Skeletal muscle satellite cell (primary cell): ENCODE measurements at regions not wholly inside any gene's neighbourhood (a gene's known extent, or its start where the extent isn't known, plus 50 kb on each side); places are given as distances from the start of the nearest gene placed in this dataset.

ENCODE experiments used
- H3K27me3 ChIP-seq: 2 replicates; pipeline ENCODE4 v1.7.0; 2013; ENCODE audit warnings: low read length; ENCODE audit not compliant: control insufficient read depth, insufficient read depth
- H3K36me3 ChIP-seq: 2 replicates; pipeline ENCODE4 v1.7.0; 2013; ENCODE audit warnings: mild to moderate bottlenecking, control low read depth, low read length; ENCODE audit not compliant: insufficient read depth
- H3K4me1 ChIP-seq: 2 replicates; pipeline ENCODE4 v1.7.0; 2013; ENCODE audit warnings: low read length; ENCODE audit not compliant: control insufficient read depth, insufficient read depth
- H3K4me2 ChIP-seq: 2 replicates; pipeline ENCODE4 v1.7.0; 2013; ENCODE audit warnings: mild to moderate bottlenecking, low read length
- H3K4me3 ChIP-seq: 2 replicates; pipeline ENCODE4 v1.7.0; 2013; ENCODE audit warnings: low read length
- H3K9ac ChIP-seq: 2 replicates; pipeline ENCODE4 v1.7.0; 2013; ENCODE audit warnings: mild to moderate bottlenecking, low read depth, low read length, moderate library complexity
- H3K9me3 ChIP-seq: replicated peaks from 2 replicates; pipeline ENCODE4 v1.7.0; 2013; ENCODE audit warnings: mild to moderate bottlenecking, control low read depth, low read length

DNA sequence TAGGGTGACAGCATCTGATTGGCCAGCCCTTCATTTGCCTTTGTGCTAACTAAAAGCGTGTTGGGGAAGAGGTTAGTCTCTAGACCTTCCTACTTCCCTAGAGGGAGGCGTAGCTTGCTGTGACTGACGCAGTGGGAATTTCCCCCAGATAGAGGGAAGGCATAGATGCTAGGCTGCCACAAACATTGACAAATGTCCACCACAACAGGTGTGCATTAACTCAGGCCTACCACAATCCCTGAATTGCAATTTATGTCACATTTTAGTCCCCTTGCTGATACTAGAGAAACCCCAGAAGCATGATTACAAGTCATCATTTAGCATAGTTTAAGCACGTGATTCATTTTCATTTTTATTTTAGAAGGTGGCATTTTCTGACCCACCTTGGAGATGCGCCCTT lies 76.3 kb upstream of the WSB1 start:
- Histone ChIP-seq H3K4me2 (no peak overlapping the region), H3K4me3 (no peak overlapping the region), H3K27me3 (no peaks in the 10 kb centered on the region), H3K4me1 (no peaks in the 10 kb centered on the region), H3K9me3 (no peaks in the 10 kb centered on the region), H3K36me3 (no peaks in the 10 kb centered on the region), H3K9ac (no peak overlapping the region)

DNA sequence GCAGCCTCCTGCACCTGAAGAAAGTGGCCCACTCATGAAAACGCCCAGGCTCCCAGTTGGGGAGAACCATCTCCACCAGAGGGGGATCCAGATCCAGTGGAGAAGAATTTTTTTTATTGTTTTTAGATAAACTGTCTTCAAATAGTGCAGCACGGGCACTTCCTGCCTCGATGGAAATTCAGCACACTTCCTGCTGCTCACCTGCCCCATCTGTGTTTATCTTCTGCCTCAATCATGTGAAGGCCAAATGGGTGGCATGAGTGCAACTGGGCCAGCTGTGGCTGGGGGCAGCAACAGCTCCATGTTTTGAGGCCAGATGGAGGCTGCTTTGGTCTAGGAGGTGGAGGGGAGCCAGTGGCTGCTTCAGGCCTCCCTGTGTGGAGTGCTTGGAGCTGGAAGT lies 75.9 kb upstream of the WSB1 start:
- Histone ChIP-seq H3K27me3 (no peaks in the 10 kb centered on the region), H3K4me2 (no peak overlapping the region), H3K9me3 (no peaks in the 10 kb centered on the region), H3K4me1 (no peaks in the 10 kb centered on the region), H3K36me3 (no peaks in the 10 kb centered on the region), H3K9ac (no peak overlapping the region), H3K4me3 (no peak overlapping the region)

DNA sequence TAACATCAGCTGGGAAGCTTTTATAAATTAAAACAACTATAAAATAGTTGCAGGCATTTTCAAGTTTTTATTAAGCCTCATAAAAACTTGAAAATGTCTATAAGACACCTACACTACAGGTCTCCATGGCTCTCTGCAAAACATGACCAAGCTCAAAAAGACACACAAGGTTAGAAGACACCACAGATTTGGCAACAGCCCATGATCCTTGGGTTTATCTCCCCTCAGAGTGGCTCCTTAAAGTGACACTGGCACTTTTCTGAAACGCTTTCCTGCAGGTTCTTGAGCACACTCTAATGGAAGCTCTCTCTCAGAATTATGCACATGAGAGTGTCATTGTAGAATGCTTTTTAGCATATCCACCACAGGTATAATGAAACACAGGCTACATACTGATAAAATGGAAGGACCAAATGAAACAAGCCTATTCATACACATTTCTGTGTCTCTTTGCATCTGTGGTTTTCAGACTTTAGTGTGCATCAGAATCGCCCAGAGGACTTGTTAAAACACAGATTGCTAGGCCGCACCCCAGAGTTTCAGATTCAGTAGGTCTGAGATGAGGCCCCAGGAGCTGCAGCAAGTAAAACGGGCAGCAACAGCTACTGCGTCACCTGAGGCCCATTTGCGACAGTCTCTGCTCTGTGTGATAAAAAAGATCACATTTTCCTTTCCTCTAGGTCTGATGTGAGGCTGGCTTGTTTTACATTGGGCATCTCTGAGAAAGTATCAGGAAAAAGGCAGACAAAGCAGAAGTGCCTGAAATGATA lies 75.0 kb upstream of the WSB1 start:
- H3K4me2 ChIP-seq: no peak overlapping the region
- no peaks in the 10 kb centered on the region for H3K27me3 ChIP-seq
- H3K9ac ChIP-seq: no peak overlapping the region
- H3K36me3 ChIP-seq: no peaks in the 10 kb centered on the region
- H3K4me3 ChIP-seq: no peak overlapping the region
- H3K9me3 ChIP-seq: no peaks in the 10 kb centered on the region
- H3K4me1 ChIP-seq: no peaks in the 10 kb centered on the region

DNA sequence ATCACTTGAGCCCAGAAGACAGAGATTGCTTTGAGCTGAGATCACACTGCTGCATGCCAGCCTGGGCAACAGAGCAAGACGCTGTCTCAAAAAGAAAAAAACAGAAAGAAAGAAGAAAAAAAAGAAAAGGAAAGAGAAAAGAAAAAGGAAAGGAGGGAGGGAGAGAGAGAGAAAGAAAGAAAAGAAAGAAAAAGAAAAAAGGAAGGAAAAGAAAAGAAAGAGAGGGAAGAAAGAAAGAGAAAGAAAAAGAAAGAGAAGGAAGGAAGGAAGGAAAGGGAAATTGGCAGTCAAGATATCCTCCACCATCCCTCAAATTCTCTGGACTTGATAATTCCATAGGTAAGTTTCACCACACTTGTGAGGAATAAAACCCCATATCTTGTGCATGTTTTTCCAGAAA lies 71.4 kb upstream of the WSB1 start:
- no peaks in the 10 kb centered on the region for H3K27me3 ChIP-seq
- H3K9me3 ChIP-seq: no peaks in the 10 kb centered on the region
- H3K4me1 ChIP-seq: peaks cover 11% of the 10 kb centered on the region
- H3K36me3 ChIP-seq: no peaks in the 10 kb centered on the region
- no peak overlapping the region for H3K9ac ChIP-seq
- H3K4me3 ChIP-seq: no peak overlapping the region
- H3K4me2 ChIP-seq: no peak overlapping the region

GRCh38 chr17:27224526-27225315 lies 69.2 kb upstream of the WSB1 start:
- no peak overlapping the region for H3K9ac ChIP-seq
- no peak overlapping the region for H3K4me2 ChIP-seq
- H3K27me3 ChIP-seq: no peaks in the 10 kb centered on the region
- H3K36me3 ChIP-seq: no peaks in the 10 kb centered on the region
- no peak overlapping the region for H3K4me3 ChIP-seq
- H3K9me3 ChIP-seq: no peaks in the 10 kb centered on the region
- H3K4me1 ChIP-seq: peaks cover 11% of the 10 kb centered on the region

- H3K4me1 ChIP-seq: peaks cover 11% of the 10 kb centered on the region
- H3K4me2 ChIP-seq: no peak overlapping the region
- no peak overlapping the region for H3K9ac ChIP-seq
- H3K9me3 ChIP-seq: no peaks in the 10 kb centered on the region
- no peaks in the 10 kb centered on the region for H3K27me3 ChIP-seq
- H3K36me3 ChIP-seq: no peaks in the 10 kb centered on the region
- H3K4me3 ChIP-seq: no peak overlapping the region
Measured at GRCh38 chr17:27226611-27227230, 67.2 kb upstream of the WSB1 start.

DNA sequence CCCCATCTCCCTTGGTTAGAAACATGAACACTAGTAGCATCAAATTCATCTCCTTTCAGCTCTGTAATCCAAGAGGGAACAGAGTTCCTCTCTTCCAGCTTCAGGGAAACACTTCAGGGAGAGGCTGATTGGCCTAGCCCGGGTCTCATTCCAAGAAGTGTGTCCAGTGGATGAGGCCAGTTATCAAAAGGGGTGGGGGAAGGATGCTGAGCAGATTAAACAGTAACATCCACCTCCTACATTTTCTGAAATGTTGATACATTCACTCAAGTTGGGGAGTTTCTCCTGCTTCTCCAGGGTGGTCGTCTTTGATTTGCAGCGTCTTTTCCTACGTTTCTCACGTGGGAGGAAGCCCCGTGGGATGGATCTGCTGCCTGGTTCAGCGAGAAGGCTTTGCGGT lies 62.9 kb upstream of the WSB1 start:
- no peak overlapping the region for H3K4me3 ChIP-seq
- no peak overlapping the region for H3K4me2 ChIP-seq
- no peaks in the 10 kb centered on the region for H3K9me3 ChIP-seq
- H3K9ac ChIP-seq: no peak overlapping the region
- peaks cover 9% of the 10 kb centered on the region for H3K4me1 ChIP-seq
- peaks cover 4% of the 10 kb centered on the region for H3K27me3 ChIP-seq
- H3K36me3 ChIP-seq: no peaks in the 10 kb centered on the region

- no peak overlapping the region for H3K4me2 ChIP-seq
- no peaks in the 10 kb centered on the region for H3K36me3 ChIP-seq
- no peaks in the 10 kb centered on the region for H3K9me3 ChIP-seq
- no peaks in the 10 kb centered on the region for H3K4me1 ChIP-seq
- no peak overlapping the region for H3K4me3 ChIP-seq
- H3K27me3 ChIP-seq: peaks cover 4% of the 10 kb centered on the region
- H3K9ac ChIP-seq: no peak overlapping the region
Measured at GRCh38 chr17:27232328-27232727, 61.6 kb upstream of the WSB1 start.

- H3K9me3 ChIP-seq: no peaks in the 10 kb centered on the region
- no peak overlapping the region for H3K4me2 ChIP-seq
- no peak overlapping the region for H3K9ac ChIP-seq
- H3K4me1 ChIP-seq: no peaks in the 10 kb centered on the region
- no peak overlapping the region for H3K4me3 ChIP-seq
- H3K27me3 ChIP-seq: peaks cover 4% of the 10 kb centered on the region
- no peaks in the 10 kb centered on the region for H3K36me3 ChIP-seq
Measured at GRCh38 chr17:27233059-27233458, 60.9 kb upstream of the WSB1 start.

- Histone ChIP-seq H3K4me2 (no peak overlapping the region), H3K36me3 (no peaks in the 10 kb centered on the region), H3K27me3 (peaks cover 4% of the 10 kb centered on the region), H3K4me3 (no peak overlapping the region), H3K4me1 (no peaks in the 10 kb centered on the region), H3K9me3 (no peaks in the 10 kb centered on the region), H3K9ac (no peak overlapping the region)
Measured at GRCh38 chr17:27233776-27234175, 60.1 kb upstream of the WSB1 start.

DNA sequence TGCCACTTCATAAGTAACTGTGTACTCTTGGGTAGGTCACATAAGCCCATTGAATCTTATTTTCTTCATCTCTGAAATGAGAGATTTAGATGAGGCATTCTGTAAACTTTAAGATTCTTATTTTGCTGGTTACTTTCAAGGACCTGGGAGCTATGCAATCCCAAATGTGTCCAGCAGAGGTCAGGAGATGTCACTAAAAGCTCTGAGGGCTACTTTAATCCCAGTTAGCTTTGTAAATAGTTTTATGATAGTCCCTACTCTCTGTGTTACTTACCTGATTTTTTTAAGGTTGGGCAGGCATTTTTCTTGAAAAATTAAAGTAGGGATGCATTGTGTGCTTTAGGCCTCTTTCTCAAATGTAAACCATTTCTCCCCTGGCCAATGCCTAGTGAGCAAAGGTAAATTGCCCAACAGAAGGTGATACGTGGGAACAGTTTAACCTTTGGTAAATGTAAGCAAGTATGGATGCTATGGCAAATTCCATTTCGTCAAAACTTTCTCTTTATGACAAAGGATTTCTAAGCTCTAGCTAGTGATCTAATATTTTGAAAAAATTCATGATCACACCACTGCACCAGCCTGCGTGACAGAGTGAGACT lies 57.1 kb upstream of the WSB1 start:
- no peak overlapping the region for H3K9ac ChIP-seq
- H3K4me2 ChIP-seq: no peak overlapping the region

More for the DNA sequence above, 57.1 kb upstream of the WSB1 start:
- Histone ChIP-seq H3K4me1 (peaks cover 4% of the 10 kb centered on the region), H3K27me3 (peaks cover 4% of the 10 kb centered on the region), H3K9me3 (no peaks in the 10 kb centered on the region), H3K4me3 (no peak overlapping the region), H3K36me3 (no peaks in the 10 kb centered on the region)
